Thyroid gland (tissue), 4 donors: ENCODE measurements at regions not wholly inside any gene's neighbourhood (a gene's known extent, or its start where the extent isn't known, plus 50 kb on each side); places are given as distances from the start of the nearest gene placed in this dataset.

Experiments
- DNase-seq, 2 donors: peaks; one replicate each; pipeline ENCODE4 v3.0.0-alpha.2; 2019
- H3K27ac ChIP-seq, 3 donors: fragments of 200-600 bp; sonication (generic); 1 replicate in 2 of 3; 2 replicates in 1 of 3; pipeline ENCODE4 v1.5.1; 2016 to 2019; ENCODE audit warnings: mild to moderate bottlenecking in 1 of 3, moderate library complexity in 1 of 3
- H3K27me3 ChIP-seq: fragments of 200-600 bp; sonication (generic); one replicate; pipeline ENCODE4 v1.5.1; 2019
- H3K36me3 ChIP-seq, 2 donors: fragments of 200-600 bp; sonication (generic); one replicate each; pipeline ENCODE4 v1.5.1; 2016 to 2019
- H3K4me1 ChIP-seq, 2 donors: fragments of 200-600 bp; sonication (generic); one replicate each; pipeline ENCODE4 v1.5.1; 2017 to 2019
- H3K4me3 ChIP-seq, 3 donors: fragments of 200-600 bp; sonication (generic); replicated peaks in 1 of 3; 1 replicate in 2 of 3; 2 replicates in 1 of 3; pipeline ENCODE4 v1.5.1; 2016; ENCODE audit warnings: mild to moderate bottlenecking in 1 of 3
- H3K9me3 ChIP-seq: fragments of 200-600 bp; sonication (generic); one replicate; pipeline ENCODE4 v1.5.1; 2017
- POLR2A ChIP-seq, 2 donors: fragments of 450-650 bp; IDR thresholded peaks; one replicate each; pipeline ENCODE4 v1.6.1; 2017; ENCODE audit warnings: antibody characterized with exemption in 2 of 2, mild to moderate bottlenecking in 2 of 2, moderate library complexity in 1 of 2
- WGBS, 2 donors: methylation state at CpG; one replicate each; pipeline ENCODE4 v1.1.5; 2017; 5-methylcytosine and 5-hydroxymethylcytosine counted together
- intact Hi-C: fragments of 100-400 bp; cut with DNase I; formaldehyde crosslinking; loops from one replicate; pipeline ENCODE4 v1.15.1; 2023
- TF ChIP-seq, protein P1 (sequence below), 6 experiments: fragments of 200-600 bp in 3 of 6; fragments of 450-650 bp in 3 of 6; sonication (generic) in 3 of 6; IDR thresholded peaks; one replicate each; pipeline ENCODE4 v1.5.1; 2016 to 2019; ENCODE audit warnings: antibody characterized with exemption in 6 of 6, mild to moderate bottlenecking in 2 of 6, inconsistent platforms in 1 of 6, moderate library complexity in 1 of 6

DNA sequence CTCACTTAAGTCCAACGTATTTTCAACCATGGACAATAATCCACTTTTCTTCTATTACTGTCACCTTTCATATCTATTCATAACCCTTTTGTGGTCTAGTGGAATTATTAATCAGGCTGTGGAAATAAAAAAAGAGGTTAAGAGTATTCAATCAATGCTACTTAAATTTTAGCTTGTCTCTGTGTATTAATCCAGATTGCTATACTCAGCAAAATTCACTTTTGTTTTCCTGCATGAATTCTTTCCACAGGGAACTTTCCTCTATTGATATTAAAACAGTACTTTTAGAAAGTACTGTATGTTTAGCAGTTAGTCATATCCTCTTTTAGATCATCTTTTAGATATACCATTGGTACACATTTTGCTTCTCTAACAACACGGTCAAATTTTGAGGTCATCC lies 1033.0 kb upstream of the ADGRL2 start:
- no peak for DNase-seq
- TF ChIP-seq, protein P1, sequence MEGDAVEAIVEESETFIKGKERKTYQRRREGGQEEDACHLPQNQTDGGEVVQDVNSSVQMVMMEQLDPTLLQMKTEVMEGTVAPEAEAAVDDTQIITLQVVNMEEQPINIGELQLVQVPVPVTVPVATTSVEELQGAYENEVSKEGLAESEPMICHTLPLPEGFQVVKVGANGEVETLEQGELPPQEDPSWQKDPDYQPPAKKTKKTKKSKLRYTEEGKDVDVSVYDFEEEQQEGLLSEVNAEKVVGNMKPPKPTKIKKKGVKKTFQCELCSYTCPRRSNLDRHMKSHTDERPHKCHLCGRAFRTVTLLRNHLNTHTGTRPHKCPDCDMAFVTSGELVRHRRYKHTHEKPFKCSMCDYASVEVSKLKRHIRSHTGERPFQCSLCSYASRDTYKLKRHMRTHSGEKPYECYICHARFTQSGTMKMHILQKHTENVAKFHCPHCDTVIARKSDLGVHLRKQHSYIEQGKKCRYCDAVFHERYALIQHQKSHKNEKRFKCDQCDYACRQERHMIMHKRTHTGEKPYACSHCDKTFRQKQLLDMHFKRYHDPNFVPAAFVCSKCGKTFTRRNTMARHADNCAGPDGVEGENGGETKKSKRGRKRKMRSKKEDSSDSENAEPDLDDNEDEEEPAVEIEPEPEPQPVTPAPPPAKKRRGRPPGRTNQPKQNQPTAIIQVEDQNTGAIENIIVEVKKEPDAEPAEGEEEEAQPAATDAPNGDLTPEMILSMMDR (IDR thresholded peaks at IDR 0.05): no peak
- no peak for TF ChIP-seq POLR2A (IDR thresholded peaks at IDR 0.05)
- Histone ChIP-seq H3K4me1 (no peaks in the 10 kb centered on the region), H3K36me3 (no peaks in the 10 kb centered on the region), H3K27me3 (no peaks in the 10 kb centered on the region), H3K4me3 (no peak overlapping the region), H3K9me3 (no peaks in the 10 kb centered on the region), H3K27ac (no peak overlapping the region)
- 87 to 90% methylated on average over 2 of the region's 2 CpGs for WGBS, 2 donors
- intact Hi-C loops: no loop called here

DNA sequence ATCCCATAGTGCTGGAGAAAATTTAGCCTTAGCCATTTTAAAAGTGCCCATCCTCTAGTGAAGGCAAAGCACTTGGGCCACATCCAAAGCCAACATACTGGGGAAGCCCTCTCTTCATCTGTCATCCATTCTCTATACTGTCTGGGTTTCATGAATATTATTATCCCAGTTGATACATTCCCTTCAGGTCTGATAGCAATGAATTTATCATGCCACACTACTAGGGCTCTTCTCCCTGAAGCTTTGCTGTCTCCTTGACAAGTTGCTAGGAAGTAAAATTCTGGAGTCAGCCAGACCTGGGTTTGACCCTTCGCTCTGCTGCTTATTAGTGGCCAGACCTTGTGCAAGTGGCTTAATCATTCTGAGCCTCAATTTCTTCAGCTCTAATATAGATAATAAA lies 1041.4 kb upstream of the ADGRL2 start:
- DNase-seq: no peak
- 91 to 100% methylated on average over 1 of the region's 1 CpG for WGBS, 2 donors
- Histone ChIP-seq H3K4me3 (no peak overlapping the region), H3K9me3 (no peaks in the 10 kb centered on the region), H3K27me3 (no peaks in the 10 kb centered on the region), H3K4me1 (no peaks in the 10 kb centered on the region), H3K27ac (no peak overlapping the region), H3K36me3 (no peaks in the 10 kb centered on the region)
- intact Hi-C loops: no loop called here
- TF ChIP-seq, protein P1 (IDR thresholded peaks at IDR 0.05): no peak
- no peak for TF ChIP-seq POLR2A (IDR thresholded peaks at IDR 0.05)

DNA sequence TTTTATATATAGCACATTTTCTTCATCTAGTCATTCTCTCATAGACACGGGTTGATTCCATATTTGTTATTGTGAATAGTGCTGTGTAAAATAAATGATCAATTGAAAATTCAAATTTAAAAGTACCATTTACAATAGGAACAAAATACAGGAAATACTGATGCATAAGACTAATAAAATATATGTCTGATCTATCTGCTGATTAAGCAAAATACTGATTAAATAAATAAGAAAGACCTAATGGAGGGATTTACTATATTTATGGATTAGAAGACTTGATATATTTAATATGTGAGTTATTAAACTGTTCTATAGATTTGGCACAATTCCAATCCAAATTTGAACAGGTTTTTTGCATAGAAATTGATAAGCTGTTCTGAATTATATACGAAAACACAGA lies 1044.8 kb upstream of the ADGRL2 start:
- Histone ChIP-seq H3K27ac (no peak overlapping the region), H3K36me3 (no peaks in the 10 kb centered on the region), H3K27me3 (no peaks in the 10 kb centered on the region), H3K9me3 (no peaks in the 10 kb centered on the region), H3K4me3 (no peak overlapping the region), H3K4me1 (no peaks in the 10 kb centered on the region)
- 86 to 89% methylated on average over 2 of the region's 2 CpGs for WGBS, 2 donors
- intact Hi-C loops: no loop called here
- TF ChIP-seq POLR2A (IDR thresholded peaks at IDR 0.05): no peak
- TF ChIP-seq, protein P1 (IDR thresholded peaks at IDR 0.05): no peak
- DNase-seq: no peak

DNA sequence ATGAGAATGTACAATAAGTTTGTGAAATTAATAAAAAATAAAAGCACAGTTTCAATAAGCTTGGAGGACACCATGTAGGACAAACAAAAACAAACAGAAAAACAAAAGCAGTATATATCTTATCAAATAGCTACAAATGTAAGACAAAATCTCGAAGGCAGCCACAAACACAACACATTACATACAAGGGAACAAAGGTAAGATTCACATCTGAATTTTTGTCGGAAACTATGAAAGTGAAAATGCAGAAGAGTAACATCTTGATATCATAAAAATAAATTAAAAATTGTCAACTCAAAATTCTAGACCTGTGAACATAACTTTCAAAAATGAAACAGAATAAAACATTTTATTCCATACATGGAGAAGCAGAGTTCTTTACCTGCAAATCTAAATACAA lies 1049.5 kb upstream of the ADGRL2 start:
- Histone ChIP-seq H3K4me3 (no peak overlapping the region), H3K4me1 (no peaks in the 10 kb centered on the region), H3K27ac (no peak overlapping the region), H3K36me3 (no peaks in the 10 kb centered on the region), H3K27me3 (no peaks in the 10 kb centered on the region), H3K9me3 (no peaks in the 10 kb centered on the region)
- no peak for TF ChIP-seq POLR2A (IDR thresholded peaks at IDR 0.05)
- TF ChIP-seq, protein P1 (IDR thresholded peaks at IDR 0.05): no peak
- WGBS, 2 donors: 90 to 93% methylated on average over 2 of the region's 2 CpGs
- intact Hi-C loops: no loop called here
- DNase-seq: no peak

DNA sequence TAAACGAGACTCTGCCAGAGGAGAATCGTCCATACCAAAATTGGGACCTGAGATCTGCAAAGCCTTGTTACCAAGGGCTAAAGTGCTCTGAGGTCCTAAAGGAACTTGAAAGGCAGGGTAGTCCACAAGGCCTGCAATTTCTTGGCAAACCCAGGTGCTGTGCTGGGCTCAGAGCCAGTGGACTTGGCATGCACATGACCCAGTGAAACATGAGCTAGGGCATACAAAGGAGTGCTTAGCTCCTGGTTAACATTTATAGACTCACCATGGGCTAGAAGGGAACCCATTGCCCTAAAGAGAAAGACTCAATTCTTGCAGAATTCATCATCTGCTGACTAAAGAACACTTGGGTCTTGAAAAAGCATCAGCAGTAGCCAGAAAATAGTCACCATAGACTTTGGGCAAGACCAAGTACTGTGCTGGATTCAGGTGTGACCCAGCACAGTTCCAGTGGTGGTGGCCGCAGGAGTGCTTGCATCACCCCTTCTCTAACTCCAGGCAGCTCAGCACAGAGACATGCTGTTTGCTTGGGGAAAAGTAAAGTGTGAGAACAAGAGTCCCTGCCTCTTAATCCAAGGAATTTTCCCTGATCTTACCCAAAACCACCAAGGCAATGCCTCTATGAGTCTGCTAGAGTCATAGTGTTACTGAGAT lies 1069.4 kb upstream of the ADGRL2 start:
- WGBS, 2 donors: 89 to 90% methylated on average over 3 of the region's 3 CpGs
- intact Hi-C loops: no loop called here
- no peaks in the 10 kb centered on the region for H3K27me3 ChIP-seq
- no peaks in the 10 kb centered on the region for H3K9me3 ChIP-seq
- H3K4me3 ChIP-seq: no peak overlapping the region
- no peak for DNase-seq
- H3K36me3 ChIP-seq: no peaks in the 10 kb centered on the region
- H3K27ac ChIP-seq: no peak overlapping the region
- H3K4me1 ChIP-seq: no peaks in the 10 kb centered on the region
- TF ChIP-seq POLR2A (IDR thresholded peaks at IDR 0.05): no peak
- TF ChIP-seq, protein P1 (IDR thresholded peaks at IDR 0.05): no peak
